SU-DHL-6 (cell line): ENCODE measurements at regions not wholly inside any gene's neighbourhood (a gene's known extent, or its start where the extent isn't known, plus 50 kb on each side); places are given as distances from the start of the nearest gene placed in this dataset.

Source experiments
- CTCF ChIP-seq: fragments of 200-600 bp; sonication (generic); IDR thresholded peaks from one replicate; pipeline ENCODE4 v1.5.1; 2017; ENCODE audit warnings: antibody characterized with exemption, mild to moderate bottlenecking, low read length, moderate library complexity; ENCODE audit not compliant: insufficient read depth, poor library complexity, severe bottlenecking
- EZH2phosphoT487 ChIP-seq: fragments of 200-600 bp; sonication (generic), shearing (Covaris generic); conservative IDR thresholded peaks from 2 replicates; pipeline ENCODE4 v1.6.1; 2018; ENCODE audit warnings: mild to moderate bottlenecking, antibody characterized with exemption, low read length, moderate library complexity, mixed read lengths

GRCh38 chrX:35626124-35626523, 172.0 kb upstream of the MAGEB16 start:
- TF ChIP-seq CTCF: no peak
- no peak for TF ChIP-seq EZH2phosphoT487
